Sigmoid colon (tissue), 4 donors: ENCODE measurements at regions not wholly inside any gene's neighbourhood (a gene's known extent, or its start where the extent isn't known, plus 50 kb on each side); places are given as distances from the start of the nearest gene placed in this dataset.

Source experiments
- CTCF ChIP-seq, 4 experiments: fragments of 450-650 bp in 3 of 4; fragments of 200-600 bp in 1 of 4; IDR thresholded peaks; one replicate each; pipeline ENCODE4 v1.5.1; 2016 to 2019; ENCODE audit warnings: antibody characterized with exemption in 4 of 4, mild to moderate bottlenecking in 3 of 4, moderate library complexity in 2 of 4
- EP300 ChIP-seq, 4 donors: sonication (generic); formaldehyde crosslinking; IDR thresholded peaks; one replicate each; pipeline ENCODE4 v1.6.1; 2017; ENCODE audit warnings: antibody characterized with exemption in 4 of 4
- POLR2A ChIP-seq, 2 donors: fragments of 450-650 bp; IDR thresholded peaks; one replicate each; pipeline ENCODE4 v1.6.1; 2016; ENCODE audit warnings: antibody characterized with exemption in 2 of 2, mild to moderate bottlenecking in 2 of 2, moderate library complexity in 2 of 2
- POLR2AphosphoS5 ChIP-seq, 4 donors: sonication (generic); formaldehyde crosslinking; IDR thresholded peaks; one replicate each; pipeline ENCODE4 v1.6.1; 2017; ENCODE audit warnings: antibody characterized with exemption in 4 of 4

- TF ChIP-seq POLR2AphosphoS5 (IDR thresholded peaks at IDR 0.05) (no peak), CTCF (IDR thresholded peaks at IDR 0.05) (no peak), POLR2A (IDR thresholded peaks at IDR 0.05) (no peak), EP300 (IDR thresholded peaks at IDR 0.05) (no peak)
These were observed 58.1 kb upstream of the AGBL1 start for GRCh38 chr15:86021281-86022264.
